ENCODE measurements at regions not wholly inside any gene's neighbourhood (a gene's known extent, or its start where the extent isn't known, plus 50 kb on each side); places are given as distances from the start of the nearest gene placed in this dataset.
"Not testable (repeated sequence)": the region's sequence is repeated elsewhere in the genome, so short reads cannot be mapped to it uniquely, and the experiment has no call there.

DNA sequence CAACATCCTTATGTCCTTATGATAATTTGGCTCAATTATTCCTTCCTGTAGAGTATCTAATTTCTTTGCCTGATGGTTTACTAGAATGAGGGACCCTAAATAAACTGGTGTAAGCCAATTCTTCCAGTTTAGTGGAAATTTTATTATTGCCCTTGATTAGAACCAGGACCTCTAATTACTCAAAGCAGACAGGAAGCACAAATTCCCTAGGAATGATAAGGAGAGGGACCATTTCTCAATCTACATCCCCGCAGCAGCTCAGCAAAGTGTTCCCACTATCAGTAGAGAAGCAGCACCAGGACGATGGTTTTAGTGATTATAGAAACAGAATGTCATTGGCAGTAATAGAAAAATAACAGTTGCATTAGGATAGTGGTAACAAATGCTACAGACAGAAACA, 97.1 kb downstream of the PLPPR4 start:
- no peak for DNase-seq

DNA sequence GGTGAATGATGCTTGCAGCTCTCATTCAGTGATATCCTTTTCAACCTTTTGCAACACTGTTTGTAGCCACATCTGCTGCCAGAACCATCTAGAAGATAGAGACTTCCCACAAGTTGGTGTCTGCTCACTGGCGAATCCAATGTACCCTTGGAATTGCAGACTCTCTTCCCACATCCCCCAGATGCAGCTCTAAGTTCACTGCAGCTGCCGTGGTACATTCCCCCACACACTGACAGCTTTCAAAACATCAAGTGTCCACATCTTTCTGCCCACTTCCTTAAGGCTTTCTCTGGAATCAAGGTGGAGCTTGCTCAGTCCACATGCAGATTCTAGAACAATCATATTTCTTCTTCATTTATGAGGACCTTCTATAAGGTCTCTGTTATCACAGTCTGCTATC, 99.2 kb downstream of the PLPPR4 start:
- no peak for DNase-seq

DNA sequence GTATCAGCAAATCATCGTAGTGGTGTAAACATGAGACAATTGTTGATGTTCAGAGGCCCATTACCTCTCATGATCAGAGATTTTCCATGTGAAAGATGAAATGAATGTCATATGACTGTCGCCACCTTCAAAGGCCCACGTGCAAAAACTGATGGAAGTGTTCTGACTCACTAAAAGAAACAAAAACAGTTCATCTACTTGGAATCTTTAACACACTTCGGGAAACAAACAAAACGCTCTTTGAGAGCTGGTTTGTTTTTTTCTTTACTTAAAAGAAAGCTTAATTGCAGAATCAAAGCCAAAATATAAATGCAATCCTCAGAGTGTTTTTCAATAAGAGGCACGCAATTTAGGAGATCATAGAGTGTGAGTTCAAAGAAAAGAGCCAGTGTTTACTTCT, 100.8 kb downstream of the PLPPR4 start:
- DNase-seq: no peak

DNA sequence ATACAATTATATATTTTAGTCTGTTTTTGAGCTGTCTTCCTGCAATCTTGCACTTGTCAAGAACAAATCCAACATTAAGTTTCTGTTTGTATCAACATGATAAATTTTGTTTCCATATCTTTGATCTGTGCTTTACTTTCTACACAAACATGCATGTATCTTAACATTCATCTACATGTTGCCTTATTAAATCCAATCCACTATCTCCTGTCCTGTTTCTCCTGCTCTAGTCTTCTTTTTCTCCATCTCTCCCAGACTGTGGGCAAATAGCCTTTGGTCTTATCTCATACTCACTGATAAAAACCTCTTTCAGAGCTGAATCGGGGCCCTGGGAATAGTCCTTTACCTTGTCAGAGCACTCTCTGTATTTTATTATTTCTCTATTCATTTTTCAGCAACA, 101.3 kb downstream of the PLPPR4 start:
- DNase-seq: no peak

DNA sequence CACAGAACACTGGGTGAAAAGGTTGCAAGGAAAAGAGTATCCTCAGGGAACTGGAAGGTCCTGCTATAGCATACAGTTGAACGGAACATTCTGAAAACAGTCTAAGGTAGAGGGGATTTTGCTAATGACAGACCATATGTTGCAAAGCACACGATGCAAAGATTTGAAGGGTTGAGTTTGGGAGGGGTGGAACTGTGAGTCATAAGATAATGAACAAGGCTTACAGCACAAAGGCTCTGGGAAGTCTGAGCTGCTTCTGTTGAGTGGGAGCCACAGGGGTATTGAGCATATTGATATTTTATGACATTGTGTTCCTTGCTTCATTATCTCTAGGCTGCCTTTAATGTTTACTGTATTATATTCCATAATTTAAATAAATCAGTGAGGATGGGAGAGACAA, 104.9 kb downstream of the PLPPR4 start:
- DNase-seq: no peak

DNA sequence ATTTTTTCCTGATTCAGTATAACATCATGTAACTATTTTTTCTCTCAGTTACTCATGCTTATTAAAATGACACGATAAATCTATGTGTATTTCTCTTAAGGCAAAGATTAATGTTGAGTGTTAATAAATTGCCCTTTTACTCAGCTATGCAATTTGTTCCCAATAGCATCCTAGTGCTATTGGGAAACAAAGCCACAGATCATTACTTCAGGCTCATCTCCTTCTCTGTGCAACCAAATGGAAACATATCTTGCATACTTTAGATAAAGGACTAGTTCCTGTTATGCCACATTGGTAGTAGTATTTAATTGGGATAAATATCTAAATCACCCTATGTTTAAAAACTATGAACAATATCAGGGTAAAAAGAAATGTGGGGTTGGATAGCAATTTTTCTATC, 106.2 kb downstream of the PLPPR4 start:
- DNase-seq: no peak

DNA sequence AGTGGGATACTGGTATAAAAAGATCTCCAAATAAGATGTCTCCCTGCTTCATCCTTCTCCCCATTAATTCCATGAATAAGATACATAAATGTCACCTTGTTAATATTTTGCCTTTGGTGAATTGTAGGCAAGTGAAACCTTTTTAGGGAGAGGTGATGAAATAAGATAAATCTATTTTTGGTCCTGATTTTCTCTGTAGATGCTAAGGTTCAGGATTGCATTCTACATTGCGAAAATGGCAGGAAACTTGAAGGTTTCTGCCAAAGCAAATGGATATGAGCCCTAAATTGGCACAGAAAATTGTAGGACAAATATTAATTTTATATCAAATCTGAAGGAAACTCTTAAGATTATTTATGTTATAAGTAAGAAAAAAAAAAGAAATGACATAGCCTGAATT, 107.1 kb downstream of the PLPPR4 start:
- no peak for DNase-seq

DNA sequence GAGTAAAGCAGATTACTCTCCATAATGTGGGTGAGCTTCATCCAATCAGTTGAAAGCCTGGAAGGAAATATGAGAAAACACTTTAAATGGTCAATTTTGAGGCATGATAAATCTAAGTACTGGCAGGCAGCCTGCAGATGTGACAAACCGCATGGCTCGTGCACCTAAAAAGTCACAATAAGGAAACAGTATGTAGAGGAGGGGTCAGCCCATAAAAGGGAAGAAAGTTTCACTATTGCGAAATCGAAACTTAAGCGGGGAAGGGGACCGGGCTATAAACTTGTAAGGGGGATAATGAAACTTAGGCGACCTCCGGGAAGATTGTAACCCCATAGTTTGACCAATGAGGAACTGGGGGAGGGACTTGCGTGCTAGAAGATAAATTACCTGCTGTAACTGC, 109.8 kb downstream of the PLPPR4 start:
- no peak for DNase-seq

DNA sequence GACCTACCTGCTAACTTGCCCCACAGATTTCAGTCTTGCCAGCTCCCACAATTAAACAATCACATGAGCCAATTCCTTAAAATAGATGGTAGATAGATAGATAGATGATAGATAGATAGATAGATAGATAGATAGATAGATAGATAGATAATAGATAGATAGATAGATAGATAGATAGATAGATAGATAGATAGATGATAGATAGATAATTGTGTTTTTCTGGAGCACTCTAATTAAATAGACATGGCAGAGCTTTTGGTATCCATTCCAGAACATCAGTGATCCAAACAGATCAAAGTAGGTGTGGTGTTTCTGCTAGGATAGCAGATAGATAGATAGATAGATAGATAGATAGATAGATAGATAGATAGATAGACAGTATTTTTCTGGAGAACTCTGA, 110.4 kb downstream of the PLPPR4 start:
- not testable (repeated sequence) for DNase-seq

DNA sequence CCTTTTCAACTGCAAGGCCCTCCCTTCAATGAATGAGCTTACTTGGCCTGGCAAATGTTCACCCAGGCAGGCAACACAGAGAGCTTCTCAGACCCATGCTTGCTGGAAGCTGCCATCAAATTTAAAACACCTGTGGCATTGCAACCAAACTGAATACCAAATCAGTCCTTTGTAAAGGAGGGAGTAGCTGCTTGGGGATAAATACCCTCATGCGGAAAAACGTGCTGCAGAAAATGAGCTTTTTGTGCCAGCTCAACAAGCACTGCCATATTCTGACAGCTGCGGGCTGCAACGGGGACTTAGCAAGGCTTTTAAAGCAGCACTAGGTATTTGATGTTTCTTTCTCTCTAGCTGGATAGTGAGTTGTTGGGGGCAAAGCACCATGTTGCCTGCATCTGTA, 119.7 kb downstream of the PLPPR4 start:
- DNase-seq: no peak

DNA sequence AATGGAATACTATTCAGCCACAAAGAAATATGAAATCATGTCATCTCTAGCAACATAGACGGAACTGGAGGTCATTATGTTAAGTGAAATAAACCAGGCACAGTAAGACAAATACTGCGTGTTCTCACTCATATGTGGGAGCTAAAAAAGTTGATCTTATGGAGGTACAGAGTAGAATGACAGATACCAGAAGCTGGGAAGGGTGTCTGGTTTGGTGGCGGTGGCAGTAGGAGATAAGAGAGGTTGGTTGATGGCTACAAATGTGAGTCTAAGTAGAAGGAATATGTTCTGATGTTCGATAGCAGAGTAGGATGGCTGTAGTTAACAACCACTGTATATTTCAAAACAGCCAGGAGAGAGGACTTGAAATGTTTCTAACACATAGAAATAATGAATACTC, 121.6 kb downstream of the PLPPR4 start:
- DNase-seq: no peak

DNA sequence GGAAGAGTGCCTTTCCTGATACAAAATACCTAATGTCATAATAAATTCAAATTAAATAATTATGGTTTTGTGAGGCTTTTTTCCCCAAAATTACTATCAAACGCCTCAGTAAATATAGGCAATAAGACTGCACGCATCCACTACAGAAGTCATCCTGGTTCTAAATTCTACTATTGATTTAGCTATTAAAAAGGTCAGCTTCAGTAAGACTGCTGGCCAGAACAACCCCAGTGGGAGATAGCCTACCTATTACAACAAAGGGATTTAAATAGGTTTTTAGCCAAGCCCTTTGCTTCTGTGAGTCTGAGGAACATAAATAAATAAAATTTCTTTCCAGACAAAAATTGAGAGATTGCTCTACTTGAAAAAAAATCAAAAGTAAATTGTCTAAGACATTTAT, 132.1 kb downstream of the PLPPR4 start:
- no peak for DNase-seq

DNA sequence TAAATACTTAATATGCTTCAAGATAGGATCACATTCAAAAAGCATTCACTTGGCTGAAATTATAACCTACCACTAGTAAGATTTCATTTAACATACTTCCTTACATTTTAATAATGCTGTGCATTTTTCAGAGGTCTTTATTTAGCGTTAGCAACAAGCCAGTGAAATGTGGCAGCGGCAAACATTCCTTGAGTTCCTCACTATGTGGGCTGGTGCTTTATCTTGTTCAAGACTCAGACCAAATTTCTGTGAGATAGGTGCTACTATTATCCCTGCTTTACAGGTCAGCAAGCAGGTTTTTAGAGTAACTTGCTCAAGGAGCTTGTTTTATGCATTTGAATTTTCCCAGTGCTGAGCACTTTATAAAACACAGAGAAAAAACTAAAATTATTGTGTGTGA, 132.7 kb downstream of the PLPPR4 start:
- no peak for DNase-seq

DNA sequence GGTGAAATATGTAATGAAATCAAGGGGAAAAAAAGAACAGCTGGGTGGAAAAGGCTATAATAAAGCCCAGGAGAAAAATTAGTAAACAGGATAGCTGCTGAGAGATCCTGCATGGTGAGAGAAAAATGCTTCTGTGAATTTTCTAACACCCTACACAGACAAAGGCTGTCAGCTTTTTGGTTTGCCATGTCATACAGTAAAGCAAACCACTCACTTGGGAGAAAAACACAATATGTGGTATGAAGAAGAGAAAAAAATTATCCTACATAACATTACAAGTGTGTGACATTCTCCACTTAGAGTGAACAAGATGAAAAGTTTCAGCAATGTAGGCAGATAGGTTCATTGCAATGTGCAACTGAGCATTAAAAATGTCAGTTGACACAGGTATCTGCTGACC, 133.6 kb downstream of the PLPPR4 start:
- no peak for DNase-seq

DNA sequence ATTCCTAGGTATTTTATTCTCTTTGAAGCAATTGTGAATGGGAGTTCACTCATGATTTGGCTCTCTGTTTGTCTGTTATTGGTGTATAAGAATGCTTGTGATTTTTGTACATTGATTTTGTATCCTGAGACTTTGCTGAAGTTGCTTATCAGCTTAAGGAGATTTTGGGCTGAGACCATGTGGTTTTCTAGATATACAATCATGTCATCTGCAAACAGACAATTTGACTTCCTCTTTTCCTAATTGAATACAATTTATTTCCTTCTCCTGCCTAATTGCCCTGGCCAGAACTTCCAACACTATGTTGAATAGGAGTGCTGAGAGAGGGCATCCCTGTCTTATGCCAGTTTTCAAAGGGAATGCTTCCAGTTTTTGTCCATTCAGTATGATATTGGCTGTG, 137.3 kb downstream of the PLPPR4 start:
- DNase-seq: not testable (repeated sequence)

DNA sequence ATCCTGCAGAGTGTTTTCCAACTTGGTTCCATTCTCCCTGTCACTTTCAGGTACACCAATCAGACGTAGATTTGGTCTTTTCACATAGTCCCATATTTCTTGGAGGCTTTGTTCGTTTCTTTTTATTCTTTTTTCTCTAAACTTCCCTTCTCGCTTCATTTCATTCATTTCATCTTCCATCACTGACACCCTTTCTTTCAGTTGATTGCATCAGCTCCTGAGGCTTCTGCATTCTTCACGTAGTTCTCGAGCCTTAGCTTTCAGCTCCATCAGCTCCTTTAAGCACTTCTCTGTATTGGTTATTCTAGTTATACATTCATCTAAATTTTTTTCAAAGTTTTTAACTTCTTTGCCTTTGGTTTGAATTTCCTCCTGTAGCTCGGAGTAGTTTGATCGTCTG, 140.1 kb downstream of the PLPPR4 start:
- DNase-seq: not testable (repeated sequence)

DNA sequence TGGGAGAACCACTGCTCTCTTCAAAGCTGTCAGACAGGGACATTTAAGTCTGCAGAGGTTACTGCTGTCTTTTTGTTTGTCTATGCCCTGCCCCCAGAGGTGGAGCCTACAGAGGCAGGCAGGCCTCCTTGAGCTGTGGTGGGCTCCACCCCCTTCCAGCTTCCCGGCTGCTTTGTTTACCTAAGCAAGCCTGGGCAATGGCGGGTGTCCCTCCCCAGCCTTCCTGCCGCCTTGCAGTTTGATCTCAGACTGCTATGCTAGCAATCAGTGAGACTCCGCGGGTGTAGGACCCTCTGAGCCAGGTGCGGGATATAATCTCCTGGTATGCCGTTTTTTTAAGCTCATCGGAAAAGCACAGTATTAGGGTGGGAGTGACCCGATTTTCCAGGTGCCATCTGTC, 141.0 kb downstream of the PLPPR4 start:
- DNase-seq: not testable (repeated sequence)

DNA sequence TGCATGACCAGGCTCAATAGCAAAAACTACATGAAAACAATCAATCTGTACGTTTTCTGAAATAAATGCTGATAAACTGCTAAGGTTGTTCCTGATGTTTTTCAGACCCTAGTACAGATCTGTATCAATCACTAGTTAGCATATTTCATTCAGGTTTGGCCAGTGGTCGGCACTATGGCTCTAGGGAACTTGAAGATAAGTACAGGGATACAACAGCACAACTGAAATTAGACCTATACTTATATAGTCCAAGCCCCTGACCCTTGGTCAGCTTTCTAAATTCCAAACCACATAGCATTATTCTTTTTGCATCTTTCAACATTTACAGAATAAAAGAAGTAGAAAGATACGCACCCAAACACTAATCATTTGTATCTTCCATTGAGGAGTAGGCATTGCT, 142.7 kb downstream of the PLPPR4 start:
- DNase-seq: no peak

DNA sequence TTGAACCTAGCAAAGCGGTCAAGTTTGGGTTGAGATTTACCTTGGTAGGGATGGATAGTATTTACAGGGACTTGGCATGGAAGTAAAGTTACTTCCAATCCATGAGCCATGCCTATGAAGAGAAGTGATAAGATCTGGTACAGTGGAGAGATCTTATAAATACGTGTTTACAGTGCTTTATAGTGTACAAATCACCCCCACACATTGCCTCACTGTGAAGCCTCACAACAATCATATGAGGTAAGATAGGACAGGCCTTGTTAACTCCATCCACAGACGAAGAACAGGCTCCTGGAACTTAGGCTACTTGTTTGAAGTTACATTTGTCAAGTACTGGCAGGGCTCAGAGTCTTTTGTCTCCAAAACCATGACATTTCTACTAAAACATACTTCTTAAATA, 159.8 kb downstream of the PLPPR4 start:
- DNase-seq: no peak

DNA sequence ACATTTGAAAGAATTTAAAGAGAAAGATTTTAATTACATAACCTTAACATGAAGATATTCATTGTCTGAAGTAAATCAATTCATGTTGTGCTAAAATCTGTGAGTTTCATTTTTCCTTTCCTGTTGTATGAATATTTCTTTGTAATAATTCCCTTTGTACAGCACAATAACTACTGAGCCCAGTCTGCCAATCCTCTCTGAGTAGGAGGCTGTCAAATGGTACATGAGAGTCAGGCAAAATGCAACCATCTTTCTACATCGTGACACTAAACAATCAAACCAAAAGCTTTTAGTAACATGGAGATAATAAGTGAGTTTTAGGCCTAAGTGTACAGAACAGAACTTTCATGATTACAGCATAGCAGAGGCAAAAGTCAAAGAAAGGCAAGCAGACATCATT, 165.5 kb downstream of the PLPPR4 start:
- DNase-seq: no peak

DNA sequence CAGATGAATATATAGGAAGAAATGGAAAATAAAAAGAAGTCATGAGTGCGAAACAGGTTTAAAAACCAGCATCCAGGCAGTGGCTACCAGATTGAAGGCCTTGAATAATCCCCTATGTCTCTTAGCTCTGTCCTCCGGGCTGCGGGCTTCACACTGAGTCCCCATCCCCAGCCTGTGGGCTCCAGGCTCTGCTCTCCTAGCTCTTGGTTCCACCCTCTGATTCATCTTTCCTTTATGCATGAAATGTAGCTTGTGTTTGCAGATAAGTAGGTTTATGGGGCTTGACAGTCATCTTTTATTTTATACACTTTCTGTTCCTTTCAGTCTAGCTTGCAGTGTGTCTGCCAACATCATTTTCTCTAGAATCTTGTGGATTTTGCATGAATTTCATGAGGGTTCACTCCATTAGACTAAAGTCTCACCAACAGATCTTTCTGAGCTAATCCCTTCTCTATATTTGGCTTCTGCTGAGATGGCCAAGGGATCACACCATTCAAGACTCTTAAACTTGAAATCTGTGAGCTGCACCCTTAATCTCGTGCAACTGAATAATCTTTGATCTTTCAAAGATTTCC, 174.5 kb downstream of the PLPPR4 start:
- no peak for DNase-seq

DNA sequence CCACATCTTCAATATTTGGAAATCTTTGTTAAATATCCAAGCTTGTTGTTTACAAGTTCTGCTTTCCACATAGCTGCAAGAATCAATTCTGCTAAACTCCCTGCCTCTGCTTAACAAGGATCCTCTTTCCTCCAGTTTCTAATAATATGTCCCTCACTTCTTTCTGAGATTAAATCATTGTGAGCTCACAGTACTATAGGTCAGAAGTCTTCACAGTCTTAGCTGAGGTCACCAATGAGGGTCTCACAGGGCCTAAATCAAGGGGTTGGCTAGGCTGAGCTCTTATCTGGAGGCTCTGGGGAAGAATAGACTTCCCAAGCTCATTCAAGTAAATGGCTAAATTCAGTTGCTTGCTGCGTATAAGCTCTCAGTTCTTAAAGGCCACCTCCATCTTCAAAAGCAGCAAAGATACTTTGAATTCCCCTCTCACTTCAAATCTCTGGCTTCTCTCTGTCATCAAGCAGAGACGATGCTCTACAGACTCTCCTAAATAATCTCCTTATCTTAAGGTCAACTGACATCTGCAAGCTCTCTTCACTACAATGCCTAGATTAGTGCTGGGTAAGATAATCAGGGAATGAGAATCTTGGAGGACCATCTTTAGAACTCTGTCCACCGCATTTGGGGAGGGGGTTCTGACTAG, 175.3 kb downstream of the PLPPR4 start:
- no peak for DNase-seq

DNA sequence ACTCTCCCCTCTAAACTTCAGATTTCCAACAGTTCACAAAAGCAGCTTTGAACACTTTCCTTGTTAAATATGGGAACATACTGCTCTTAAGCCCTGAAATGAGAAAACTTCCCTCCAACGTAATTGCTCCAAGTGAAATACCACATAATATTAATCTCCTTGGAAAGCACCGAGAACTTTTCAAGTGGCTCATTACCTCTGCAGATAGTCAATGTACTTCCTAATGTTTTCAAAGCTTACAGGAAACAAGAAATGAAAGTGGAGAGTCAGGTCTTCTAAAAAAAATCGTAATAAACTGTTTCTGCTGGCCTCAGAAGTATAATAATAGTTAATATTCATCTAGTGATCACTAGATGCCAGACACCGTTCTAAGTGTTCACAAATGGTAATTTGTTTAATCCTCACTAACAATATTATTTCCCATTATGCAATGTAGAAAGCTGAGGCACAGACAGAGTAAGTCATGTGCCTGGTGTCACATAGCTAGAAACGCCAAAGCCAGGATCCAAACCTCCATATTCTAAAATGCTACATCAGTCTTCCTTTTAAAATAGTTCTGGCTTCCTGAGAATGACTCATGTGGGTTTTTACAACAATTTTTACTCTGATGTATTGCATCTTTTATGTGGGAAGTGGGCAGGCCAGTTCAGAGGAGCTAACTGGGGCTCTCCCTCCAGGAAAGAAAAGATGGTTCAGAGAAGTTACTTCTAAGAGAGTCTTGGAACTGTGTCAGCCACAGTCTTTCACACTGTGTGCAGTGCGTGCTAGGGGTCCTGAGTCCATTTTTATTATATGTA, 177.2 kb downstream of the PLPPR4 start:
- DNase-seq: no peak

DNA sequence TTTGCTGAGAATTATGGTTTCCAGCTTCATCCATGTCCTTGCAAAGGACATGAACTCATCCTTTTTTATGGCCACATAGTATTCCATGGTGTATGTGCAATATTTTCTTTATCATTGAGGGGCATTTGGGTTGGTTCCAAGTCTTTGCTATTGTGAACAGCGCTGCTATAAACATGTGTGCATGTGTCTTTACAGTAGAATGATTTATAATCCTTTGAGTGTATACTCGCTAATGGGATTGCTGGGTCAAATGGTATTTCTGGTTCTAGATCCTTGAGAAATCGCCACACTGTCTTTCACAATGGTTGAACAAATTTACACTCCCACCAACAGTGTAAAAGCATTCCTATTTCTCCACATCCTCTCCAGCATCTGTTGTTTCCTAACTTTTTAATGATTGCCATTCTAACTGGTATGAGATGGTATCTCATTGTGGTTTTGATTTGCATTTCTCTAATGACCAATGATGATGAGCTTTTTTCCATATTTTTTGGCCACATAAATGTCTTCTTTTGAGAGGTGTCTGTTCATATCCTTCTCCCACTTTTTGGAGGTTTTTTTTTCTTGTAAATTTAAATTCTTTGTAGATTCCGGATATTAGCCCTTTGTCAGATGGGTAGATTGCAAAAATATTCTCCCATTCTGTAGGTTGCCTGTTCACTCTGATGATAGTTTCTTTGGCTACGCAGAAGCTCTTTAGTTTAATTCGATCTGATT, 180.1 kb downstream of the PLPPR4 start:
- not testable (repeated sequence) for DNase-seq

Data from CD4-positive, alpha-beta T cell treated with Interleukin-4 for 1 hour (primary cell).